ENCODE measurements at regions not wholly inside any gene's neighbourhood (a gene's known extent, or its start where the extent isn't known, plus 50 kb on each side); places are given as distances from the start of the nearest gene placed in this dataset.

DNA sequence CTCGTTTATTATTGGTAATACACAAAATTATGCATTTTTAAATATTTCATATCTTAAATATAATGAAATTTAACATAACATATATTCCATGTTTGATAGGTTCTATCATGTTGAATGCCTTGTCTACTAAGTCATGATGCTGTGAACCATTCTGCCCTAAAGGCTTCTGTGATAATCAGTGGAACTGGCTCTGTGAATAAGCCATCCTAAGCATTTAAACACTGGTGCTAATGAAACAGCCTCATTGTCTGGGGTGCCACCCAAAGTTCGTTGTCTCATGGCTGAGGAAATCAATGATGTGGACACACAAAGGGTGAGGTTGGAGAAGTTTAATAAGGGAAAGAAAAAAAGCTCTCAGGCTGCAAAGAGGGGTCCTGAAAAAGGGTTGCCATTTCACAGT lies 264.7 kb upstream of the ZRANB2 start:
- H3K4me3 ChIP-seq = no peak overlapping the region
- DNase-seq = no peak
- in situ Hi-C loops (cut with MboI; ENCODE audit: low pct_ligation_motif_present in 1 of 4, low pct_unique_long_range_greater_than_20kb in 1 of 4, low sequenced_read_pairs in 3 of 4) (no loop called here), intact Hi-C loops (cut with DNase I; ENCODE audit: low total_unique reads) (loop anchor here (10.0 kb wide), 1 partner anchor 51 kb away; no protein-coding TSS in a partner anchor)
- H3K27me3 ChIP-seq = no peaks in the 10 kb centered on the region
- H3K9me3 ChIP-seq = peaks cover 0 to 6% of the 10 kb centered on the region in 2 donors
- TF ChIP-seq, protein P1, sequence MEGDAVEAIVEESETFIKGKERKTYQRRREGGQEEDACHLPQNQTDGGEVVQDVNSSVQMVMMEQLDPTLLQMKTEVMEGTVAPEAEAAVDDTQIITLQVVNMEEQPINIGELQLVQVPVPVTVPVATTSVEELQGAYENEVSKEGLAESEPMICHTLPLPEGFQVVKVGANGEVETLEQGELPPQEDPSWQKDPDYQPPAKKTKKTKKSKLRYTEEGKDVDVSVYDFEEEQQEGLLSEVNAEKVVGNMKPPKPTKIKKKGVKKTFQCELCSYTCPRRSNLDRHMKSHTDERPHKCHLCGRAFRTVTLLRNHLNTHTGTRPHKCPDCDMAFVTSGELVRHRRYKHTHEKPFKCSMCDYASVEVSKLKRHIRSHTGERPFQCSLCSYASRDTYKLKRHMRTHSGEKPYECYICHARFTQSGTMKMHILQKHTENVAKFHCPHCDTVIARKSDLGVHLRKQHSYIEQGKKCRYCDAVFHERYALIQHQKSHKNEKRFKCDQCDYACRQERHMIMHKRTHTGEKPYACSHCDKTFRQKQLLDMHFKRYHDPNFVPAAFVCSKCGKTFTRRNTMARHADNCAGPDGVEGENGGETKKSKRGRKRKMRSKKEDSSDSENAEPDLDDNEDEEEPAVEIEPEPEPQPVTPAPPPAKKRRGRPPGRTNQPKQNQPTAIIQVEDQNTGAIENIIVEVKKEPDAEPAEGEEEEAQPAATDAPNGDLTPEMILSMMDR (IDR thresholded peaks at IDR 0.05) = no peak
- TF ChIP-seq POLR2A (IDR thresholded peaks at IDR 0.05) (no peak), EP300 (IDR thresholded peaks at IDR 0.05; ENCODE audit: low read depth) (no peak), POLR2AphosphoS5 (IDR thresholded peaks at IDR 0.05) (no peak)
- H3K36me3 ChIP-seq = no peaks in the 10 kb centered on the region
- H3K4me1 ChIP-seq = no peaks in the 10 kb centered on the region
- WGBS, 2 donors (ENCODE audit: low coverage in 1 of 2) = 59 to 75% methylated on average over 2 of the region's 2 CpGs
- H3K27ac ChIP-seq = no peak overlapping the region

DNA sequence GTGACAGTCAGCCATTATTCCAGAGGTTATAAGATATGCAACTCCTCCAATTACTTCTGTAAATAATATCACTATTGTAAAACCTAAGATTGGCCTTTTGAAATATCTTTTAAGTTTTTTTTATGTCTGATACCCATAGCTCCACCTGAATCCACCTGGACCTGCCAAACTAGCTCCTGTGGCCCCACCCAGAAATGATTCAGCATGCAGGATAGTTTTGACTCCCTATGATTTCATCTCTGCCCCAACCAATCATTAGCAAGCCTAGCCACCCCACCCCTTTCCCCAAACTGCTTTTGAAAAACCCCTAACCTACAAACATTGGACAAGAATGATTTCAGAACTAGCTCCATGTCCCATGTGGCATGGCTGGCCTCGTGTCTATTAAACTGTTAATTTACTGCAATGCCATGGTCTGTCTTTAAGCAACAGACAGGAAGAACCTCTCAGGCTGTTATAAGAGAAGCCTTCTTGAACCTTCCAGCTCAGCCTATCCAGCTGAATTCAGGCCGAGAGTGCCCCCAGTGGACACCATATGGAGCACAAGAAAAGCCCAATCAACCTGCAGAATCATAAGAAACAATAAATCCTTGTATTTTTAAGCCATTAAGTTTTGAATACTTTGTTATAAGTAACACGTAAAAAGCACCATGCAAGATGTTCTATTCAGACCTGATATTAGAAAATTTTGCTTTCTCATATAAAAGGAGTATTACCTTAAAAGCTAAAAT lies 263.0 kb upstream of the ZRANB2 start:
- DNase-seq = no peak
- intact Hi-C loops (cut with DNase I; ENCODE audit: low total_unique reads) (loop anchor here (10.0 kb wide), 1 partner anchor 49 kb away; no protein-coding TSS in a partner anchor), in situ Hi-C loops (cut with MboI; ENCODE audit: low pct_ligation_motif_present in 1 of 4, low pct_unique_long_range_greater_than_20kb in 1 of 4, low sequenced_read_pairs in 3 of 4) (no loop called here)
- Histone ChIP-seq H3K27ac (no peak overlapping the region), H3K9me3 (peaks cover 8 to 9% of the 10 kb centered on the region in 2 donors), H3K4me1 (no peaks in the 10 kb centered on the region), H3K27me3 (no peaks in the 10 kb centered on the region), H3K36me3 (no peaks in the 10 kb centered on the region), H3K4me3 (no peak overlapping the region)
- WGBS, 2 donors (ENCODE audit: low coverage in 1 of 2) = 61 to 73% methylated on average over 2 to 3 of the region's 3 CpGs
- TF ChIP-seq, protein P1 (IDR thresholded peaks at IDR 0.05) = no peak
- TF ChIP-seq EP300 (IDR thresholded peaks at IDR 0.05; ENCODE audit: low read depth) = no peak
- no peak for TF ChIP-seq POLR2AphosphoS5 (IDR thresholded peaks at IDR 0.05)
- no peak for TF ChIP-seq POLR2A (IDR thresholded peaks at IDR 0.05)

DNA sequence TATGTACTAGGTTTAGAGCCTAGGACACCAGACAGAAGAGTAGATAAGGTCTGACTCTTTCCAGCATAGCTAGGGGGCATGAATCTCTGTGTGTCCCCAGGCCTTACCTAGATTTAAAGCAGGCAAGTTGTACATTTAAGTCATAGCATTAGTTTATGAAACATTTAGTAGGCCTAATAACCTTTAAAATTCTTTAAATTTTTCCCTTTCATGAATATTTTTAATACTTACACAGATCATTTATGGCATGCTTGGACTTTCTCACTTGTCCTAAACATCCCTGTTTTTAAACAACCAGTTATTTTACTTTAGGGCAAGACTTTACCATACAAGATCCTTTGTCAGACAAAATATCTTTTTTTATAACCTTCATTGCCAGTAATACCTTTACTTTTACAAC lies 258.4 kb upstream of the ZRANB2 start:
- in situ Hi-C loops (cut with MboI; ENCODE audit: low pct_ligation_motif_present in 1 of 4, low pct_unique_long_range_greater_than_20kb in 1 of 4, low sequenced_read_pairs in 3 of 4) (no loop called here), intact Hi-C loops (cut with DNase I; ENCODE audit: low total_unique reads) (no loop called here)
- Histone ChIP-seq H3K4me1 (no peaks in the 10 kb centered on the region), H3K27me3 (no peaks in the 10 kb centered on the region), H3K9me3 (peaks cover 9% of the 10 kb centered on the region in 2 donors), H3K36me3 (no peaks in the 10 kb centered on the region), H3K27ac (no peak overlapping the region), H3K4me3 (no peak overlapping the region)
- TF ChIP-seq POLR2AphosphoS5 (IDR thresholded peaks at IDR 0.05) = no peak
- TF ChIP-seq POLR2A (IDR thresholded peaks at IDR 0.05) = no peak
- TF ChIP-seq, protein P1 (IDR thresholded peaks at IDR 0.05) = no peak
- TF ChIP-seq EP300 (IDR thresholded peaks at IDR 0.05; ENCODE audit: low read depth) = no peak
- no peak for DNase-seq

DNA sequence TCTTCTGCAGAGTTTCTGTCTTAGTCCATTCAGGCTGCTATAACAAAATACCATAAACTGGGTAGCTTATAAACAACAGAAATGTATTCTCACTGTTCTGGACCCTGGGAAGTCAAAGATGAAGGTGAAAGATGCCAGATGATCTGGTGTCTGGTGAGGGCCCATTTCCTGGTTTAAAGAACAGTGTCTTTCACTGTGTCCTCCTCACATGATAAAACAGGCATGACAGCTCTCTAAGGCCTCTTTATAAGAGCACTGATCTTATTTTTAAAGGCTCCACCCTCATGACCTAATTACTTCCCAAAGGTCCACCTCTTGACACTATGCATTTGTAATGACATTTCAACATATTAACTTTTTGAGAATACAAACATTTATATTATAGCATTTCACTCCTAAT lies 250.2 kb upstream of the ZRANB2 start:
- Histone ChIP-seq H3K27me3 (no peaks in the 10 kb centered on the region), H3K27ac (no peak overlapping the region), H3K4me1 (no peaks in the 10 kb centered on the region), H3K4me3 (no peak overlapping the region), H3K36me3 (no peaks in the 10 kb centered on the region), H3K9me3 (no peaks in the 10 kb centered on the region)
- TF ChIP-seq, protein P1 (IDR thresholded peaks at IDR 0.05) = no peak
- TF ChIP-seq POLR2AphosphoS5 (IDR thresholded peaks at IDR 0.05) = no peak
- no peak for TF ChIP-seq EP300 (IDR thresholded peaks at IDR 0.05; ENCODE audit: low read depth)
- no peak for TF ChIP-seq POLR2A (IDR thresholded peaks at IDR 0.05)
- in situ Hi-C loops (cut with MboI; ENCODE audit: low pct_ligation_motif_present in 1 of 4, low pct_unique_long_range_greater_than_20kb in 1 of 4, low sequenced_read_pairs in 3 of 4) = no loop called here
- intact Hi-C loops (cut with DNase I; ENCODE audit: low total_unique reads) = no loop called here
- no peak for DNase-seq

Measured in transverse colon (tissue), 4 donors.